ENCODE measurements at regions not wholly inside any gene's neighbourhood (a gene's known extent, or its start where the extent isn't known, plus 50 kb on each side); places are given as distances from the start of the nearest gene placed in this dataset.

DNA sequence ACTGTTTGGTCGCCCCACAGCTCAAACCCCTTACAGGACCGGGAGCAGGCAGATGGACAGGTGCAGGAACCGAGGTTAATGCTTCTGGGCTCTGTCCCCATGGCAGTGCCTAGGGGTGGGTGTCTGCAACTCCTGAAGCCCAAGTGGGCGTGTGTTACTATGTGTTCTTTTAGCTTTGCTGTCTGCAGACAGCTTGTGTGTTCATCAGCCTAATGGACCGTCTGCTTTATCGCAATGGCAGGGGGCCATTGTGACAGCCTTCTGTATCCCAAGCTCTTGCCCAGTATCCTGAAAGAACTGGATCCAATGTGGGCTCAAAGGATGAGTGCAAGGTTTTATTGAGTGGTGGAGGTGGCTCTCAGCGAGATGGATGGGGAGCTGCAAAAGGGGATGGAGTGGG, 266.7 kb downstream of the CSNK1G3 start:
- Histone ChIP-seq H3K27ac (ENCODE audit: insufficient read depth, low read depth, low read length) (no peak overlapping the region), H2AFZ (ENCODE audit: low read depth, low read length) (no peak overlapping the region), H4K20me1 (replicated peaks; ENCODE audit: control insufficient read depth, extremely low read depth, insufficient read depth, low read length) (no peaks in the 10 kb centered on the region), H3K27me3 (ENCODE audit: control insufficient read depth in 2 of 2, insufficient read depth in 2 of 2, low read length in 2 of 2) (peaks cover 0 to 2% of the 10 kb centered on the region in 2 experiments), H3K9me1 (replicated peaks; ENCODE audit: control insufficient read depth, extremely low read depth, insufficient read depth, low read length) (no peaks in the 10 kb centered on the region), H3K4me1 (ENCODE audit: control insufficient read depth, extremely low read depth, insufficient read depth, low read length) (no peaks in the 10 kb centered on the region), H3K79me2 (ENCODE audit: control insufficient read depth, insufficient read depth, low read length) (no peaks in the 10 kb centered on the region), H3K4me2 (ENCODE audit: insufficient read depth, low read length) (no peak overlapping the region), H3K36me3 (ENCODE audit: control insufficient read depth in 2 of 2, extremely low read depth in 1 of 2, insufficient read depth in 2 of 2, low read length in 2 of 2) (no peaks in the 10 kb centered on the region), H3K9me3 (replicated peaks; ENCODE audit: control insufficient read depth, insufficient read depth, low read length) (no peaks in the 10 kb centered on the region), H3K9ac (replicated peaks; ENCODE audit: extremely low read depth, insufficient read depth, low read length) (no peak overlapping the region), H3K4me3 (replicated peaks in 1 of 3; ENCODE audit: insufficient read depth in 1 of 3, low read depth in 1 of 3, low read length in 3 of 3) (no peak overlapping the region)
- no TSS peak for BruUV-seq (replicated peaks)
- dilution Hi-C loops (cut with MboI; ENCODE audit: extremely low pct_ligation_motif_present, low sequenced_read_pairs) (no loop called here), intact Hi-C loops (cut with micrococcal nuclease) (no loop called here)
- TF ChIP-seq POLR2AphosphoS5 (IDR thresholded peaks at IDR 0.05; ENCODE audit: insufficient read depth, low read depth, low read length) (no peak), JUN (IDR thresholded peaks at IDR 0.05; ENCODE audit: borderline replicate concordance, insufficient read depth, insufficient read length, low read depth) (no peak), POLR2A (IDR thresholded peaks at IDR 0.05; ENCODE audit: low read depth, low read length) (no peak), EZH2 (IDR thresholded peaks at IDR 0.05; ENCODE audit: borderline replicate concordance, low read depth, low read length, severe bottlenecking) (no peak), FOS (IDR thresholded peaks at IDR 0.05; ENCODE audit: borderline replicate concordance, insufficient read depth, low read length) (no peak), GATA2 (IDR thresholded peaks at IDR 0.05; ENCODE audit: insufficient read depth, insufficient read length, low read depth, low read length) (no peak), MYC (IDR thresholded peaks at IDR 0.05; ENCODE audit: low read depth, low read length) (no peak)
- TF ChIP-seq, protein P1, sequence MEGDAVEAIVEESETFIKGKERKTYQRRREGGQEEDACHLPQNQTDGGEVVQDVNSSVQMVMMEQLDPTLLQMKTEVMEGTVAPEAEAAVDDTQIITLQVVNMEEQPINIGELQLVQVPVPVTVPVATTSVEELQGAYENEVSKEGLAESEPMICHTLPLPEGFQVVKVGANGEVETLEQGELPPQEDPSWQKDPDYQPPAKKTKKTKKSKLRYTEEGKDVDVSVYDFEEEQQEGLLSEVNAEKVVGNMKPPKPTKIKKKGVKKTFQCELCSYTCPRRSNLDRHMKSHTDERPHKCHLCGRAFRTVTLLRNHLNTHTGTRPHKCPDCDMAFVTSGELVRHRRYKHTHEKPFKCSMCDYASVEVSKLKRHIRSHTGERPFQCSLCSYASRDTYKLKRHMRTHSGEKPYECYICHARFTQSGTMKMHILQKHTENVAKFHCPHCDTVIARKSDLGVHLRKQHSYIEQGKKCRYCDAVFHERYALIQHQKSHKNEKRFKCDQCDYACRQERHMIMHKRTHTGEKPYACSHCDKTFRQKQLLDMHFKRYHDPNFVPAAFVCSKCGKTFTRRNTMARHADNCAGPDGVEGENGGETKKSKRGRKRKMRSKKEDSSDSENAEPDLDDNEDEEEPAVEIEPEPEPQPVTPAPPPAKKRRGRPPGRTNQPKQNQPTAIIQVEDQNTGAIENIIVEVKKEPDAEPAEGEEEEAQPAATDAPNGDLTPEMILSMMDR (IDR thresholded peaks at IDR 0.05; ENCODE audit: extremely low read depth in 1 of 2, insufficient read depth in 1 of 2, low read depth in 1 of 2, low read length in 2 of 2) = no peak
- TF ChIP-seq, protein P2, sequence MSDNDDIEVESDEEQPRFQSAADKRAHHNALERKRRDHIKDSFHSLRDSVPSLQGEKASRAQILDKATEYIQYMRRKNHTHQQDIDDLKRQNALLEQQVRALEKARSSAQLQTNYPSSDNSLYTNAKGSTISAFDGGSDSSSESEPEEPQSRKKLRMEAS (IDR thresholded peaks at IDR 0.05; ENCODE audit: insufficient read depth, insufficient read length) = no peak
- ChIA-PET POLR2A (no interaction called here), CTCF (interaction anchor here (1.3 kb wide), 1 partner anchor 9 kb away, joined by 3 read pairs; no protein-coding TSS in a partner anchor)
- DNase-seq (ENCODE audit: low read depth, low spot score) (no peak), FAIRE-seq (no peak)

All from endothelial cell of umbilical vein (primary cell).